ENCODE measurements at regions not wholly inside any gene's neighbourhood (a gene's known extent, or its start where the extent isn't known, plus 50 kb on each side); places are given as distances from the start of the nearest gene placed in this dataset.

- no peak for TF ChIP-seq CTCF (IDR thresholded peaks at IDR 0.05)
- TF ChIP-seq EP300 (IDR thresholded peaks at IDR 0.05) = no peak
Observed at GRCh38 chr13:38239874-38240273, 109.8 kb upstream of the UFM1 start.
